Sigmoid colon (tissue), 6 donors: ENCODE measurements at regions not wholly inside any gene's neighbourhood (a gene's known extent, or its start where the extent isn't known, plus 50 kb on each side); places are given as distances from the start of the nearest gene placed in this dataset.
"Not testable (repeated sequence)": the region's sequence is repeated elsewhere in the genome, so short reads cannot be mapped to it uniquely, and the experiment has no call there.

Experiments used
- DNase-seq: peaks from one replicate; pipeline ENCODE4 v3.0.0-alpha.2; 2019
- H3K27ac ChIP-seq, 4 donors: fragments of 200-600 bp; sonication (generic); one replicate each; pipeline ENCODE4 v1.5.1; 2016 to 2019; ENCODE audit warnings: mild to moderate bottlenecking in 1 of 4
- H3K27me3 ChIP-seq, 3 donors: fragments of 200-600 bp; sonication (generic); one replicate each; pipeline ENCODE4 v1.5.1; 2019; ENCODE audit warnings: mild to moderate bottlenecking in 1 of 3
- H3K36me3 ChIP-seq, 4 donors: fragments of 200-600 bp; sonication (generic); one replicate each; pipeline ENCODE4 v1.5.1; 2016 to 2019
- H3K4me1 ChIP-seq, 4 donors: fragments of 200-600 bp; sonication (generic); one replicate each; pipeline ENCODE4 v1.5.1; 2017 to 2019
- H3K4me3 ChIP-seq, 4 donors: fragments of 200-600 bp; sonication (generic); one replicate each; pipeline ENCODE4 v1.5.1; 2017 to 2019; ENCODE audit warnings: mild to moderate bottlenecking in 2 of 4, moderate library complexity in 1 of 4
- H3K9me3 ChIP-seq, 4 donors: fragments of 200-600 bp in 3 of 4; sonication (generic) in 3 of 4; one replicate each; pipeline versions ENCODE4 v1.5.1 to v1.6.1; 2013 to 2019
- CTCF ChIP-seq, 4 experiments: fragments of 450-650 bp in 3 of 4; fragments of 200-600 bp in 1 of 4; IDR thresholded peaks; one replicate each; pipeline ENCODE4 v1.5.1; 2016 to 2019; ENCODE audit warnings: antibody characterized with exemption in 4 of 4, mild to moderate bottlenecking in 3 of 4, moderate library complexity in 2 of 4
- EP300 ChIP-seq, 4 donors: sonication (generic); formaldehyde crosslinking; IDR thresholded peaks; one replicate each; pipeline ENCODE4 v1.6.1; 2017; ENCODE audit warnings: antibody characterized with exemption in 4 of 4
- POLR2A ChIP-seq, 2 donors: fragments of 450-650 bp; IDR thresholded peaks; one replicate each; pipeline ENCODE4 v1.6.1; 2016; ENCODE audit warnings: antibody characterized with exemption in 2 of 2, mild to moderate bottlenecking in 2 of 2, moderate library complexity in 2 of 2
- POLR2AphosphoS5 ChIP-seq, 4 donors: sonication (generic); formaldehyde crosslinking; IDR thresholded peaks; one replicate each; pipeline ENCODE4 v1.6.1; 2017; ENCODE audit warnings: antibody characterized with exemption in 4 of 4
- WGBS, 2 donors: extraction: QIAGEN DNeasy Blood & Tissue Kit; methylation state at CpG; one replicate each; pipeline ENCODE4 v1.1.7; 2013; 5-methylcytosine and 5-hydroxymethylcytosine counted together
- intact Hi-C: fragments of 100-400 bp; cut with DNase I; formaldehyde crosslinking; loops from one replicate; pipeline ENCODE4 v1.15.1; 2023
- donor health status: healthy with polysubstance abuse.
- donor health status: healthy.

GRCh38 chr10:42149722-42150427 lies 488.5 kb downstream of the ZNF33B start:
- Histone ChIP-seq H3K4me1 (no peaks in the 10 kb centered on the region), H3K4me3 (no peak overlapping the region), H3K27me3 (peaks cover 3 to 7% (median 4%) of the 10 kb centered on the region in 3 donors), H3K27ac (no peak overlapping the region), H3K36me3 (no peaks in the 10 kb centered on the region), H3K9me3 (peaks cover 1 to 11% (median 7%) of the 10 kb centered on the region in 4 donors)
- 60 to 85% methylated on average over 78 of the region's 78 CpGs for WGBS, 2 donors
- intact Hi-C loops = no loop called here
- no peak for DNase-seq
- TF ChIP-seq CTCF (IDR thresholded peaks at IDR 0.05) = no peak
- TF ChIP-seq POLR2A (IDR thresholded peaks at IDR 0.05) = no peak
- no peak for TF ChIP-seq EP300 (IDR thresholded peaks at IDR 0.05)
- TF ChIP-seq POLR2AphosphoS5 (IDR thresholded peaks at IDR 0.05) = no peak

GRCh38 chr10:42149027-42149700 lies 489.2 kb downstream of the ZNF33B start:
- intact Hi-C loops = no loop called here
- whole genome bisulfite sequencing, 2 donors = 69 to 85% methylated on average over 42 of the region's 42 CpGs
- Histone ChIP-seq H3K9me3 (peaks cover 1 to 11% (median 7%) of the 10 kb centered on the region in 4 donors), H3K4me3 (no peak overlapping the region), H3K36me3 (no peaks in the 10 kb centered on the region), H3K27me3 (peaks cover 3 to 7% (median 4%) of the 10 kb centered on the region in 3 donors), H3K27ac (no peak overlapping the region), H3K4me1 (no peaks in the 10 kb centered on the region)
- TF ChIP-seq POLR2AphosphoS5 (IDR thresholded peaks at IDR 0.05) = no peak
- DNase-seq = no peak

GRCh38 chr10:42146165-42146564 lies 492.2 kb downstream of the ZNF33B start:
- WGBS, 2 donors = 58 to 65% methylated on average over 2 of the region's 2 CpGs

GRCh38 chr10:42138023-42138422 lies 500.3 kb downstream of the ZNF33B start:
- H3K4me3 ChIP-seq, intact Hi-C loops: not testable (repeated sequence)
- WGBS, 2 donors = 93 to 95% methylated on average over 22 of the region's 22 CpGs

More at GRCh38 chr10:42146165-42146564, 492.2 kb downstream of the ZNF33B start:
- H3K4me1 ChIP-seq, intact Hi-C loops, H3K27ac ChIP-seq, H3K4me3 ChIP-seq, H3K27me3 ChIP-seq, DNase-seq, H3K36me3 ChIP-seq: not testable (repeated sequence)
- H3K9me3 ChIP-seq = peaks cover 3 to 11% (median 7%) of the 10 kb centered on the region in 4 donors

GRCh38 chr10:42113158-42113450 lies 525.3 kb downstream of the ZNF33B start:
- DNase-seq = no peak
- TF ChIP-seq CTCF (IDR thresholded peaks at IDR 0.05) = no peak
- TF ChIP-seq POLR2A (IDR thresholded peaks at IDR 0.05) = no peak
- TF ChIP-seq EP300 (IDR thresholded peaks at IDR 0.05) = no peak
- no peak for TF ChIP-seq POLR2AphosphoS5 (IDR thresholded peaks at IDR 0.05)
- H3K4me3 ChIP-seq = no peak overlapping the region
- H3K9me3 ChIP-seq = peaks cover 0 to 10% (median 2%) of the 10 kb centered on the region in 4 donors
- no peaks in the 10 kb centered on the region for H3K4me1 ChIP-seq
- 79 to 93% methylated on average over 21 of the region's 21 CpGs for WGBS, 2 donors
- H3K27me3 ChIP-seq = no peaks in the 10 kb centered on the region
- intact Hi-C loops = no loop called here
- no peak overlapping the region for H3K27ac ChIP-seq
- no peaks in the 10 kb centered on the region for H3K36me3 ChIP-seq

More at GRCh38 chr10:42138023-42138422, 500.3 kb downstream of the ZNF33B start:
- H3K9me3 ChIP-seq, H3K27ac ChIP-seq, DNase-seq, H3K27me3 ChIP-seq, H3K4me1 ChIP-seq, H3K36me3 ChIP-seq: not testable (repeated sequence)

GRCh38 chr10:42112331-42113157 lies 525.8 kb downstream of the ZNF33B start:
- TF ChIP-seq CTCF (IDR thresholded peaks at IDR 0.05) = no peak
- TF ChIP-seq EP300 (IDR thresholded peaks at IDR 0.05) = no peak
- no peak for TF ChIP-seq POLR2A (IDR thresholded peaks at IDR 0.05)
- no peak for TF ChIP-seq POLR2AphosphoS5 (IDR thresholded peaks at IDR 0.05)

More at GRCh38 chr10:42112331-42113157, 525.8 kb downstream of the ZNF33B start:
- Histone ChIP-seq H3K27me3 (no peaks in the 10 kb centered on the region), H3K4me1 (no peaks in the 10 kb centered on the region), H3K27ac (no peak overlapping the region), H3K9me3 (peaks cover 0 to 10% (median 2%) of the 10 kb centered on the region in 4 donors), H3K4me3 (no peak overlapping the region), H3K36me3 (no peaks in the 10 kb centered on the region)
- intact Hi-C loops = no loop called here
- WGBS, 2 donors = 80 to 92% methylated on average over 64 of the region's 64 CpGs
- no peak for DNase-seq
